Muscle of back (tissue), 3 donors: ENCODE measurements at regions not wholly inside any gene's neighbourhood (a gene's known extent, or its start where the extent isn't known, plus 50 kb on each side); places are given as distances from the start of the nearest gene placed in this dataset.
"Not testable (repeated sequence)": the region's sequence is repeated elsewhere in the genome, so short reads cannot be mapped to it uniquely, and the experiment has no call there.

Source experiments
- DNase-seq, 3 donors: peaks; one replicate each; pipeline versions ENCODE4 v3.0.0 to v3.0.0-alpha.2; 2013

DNA sequence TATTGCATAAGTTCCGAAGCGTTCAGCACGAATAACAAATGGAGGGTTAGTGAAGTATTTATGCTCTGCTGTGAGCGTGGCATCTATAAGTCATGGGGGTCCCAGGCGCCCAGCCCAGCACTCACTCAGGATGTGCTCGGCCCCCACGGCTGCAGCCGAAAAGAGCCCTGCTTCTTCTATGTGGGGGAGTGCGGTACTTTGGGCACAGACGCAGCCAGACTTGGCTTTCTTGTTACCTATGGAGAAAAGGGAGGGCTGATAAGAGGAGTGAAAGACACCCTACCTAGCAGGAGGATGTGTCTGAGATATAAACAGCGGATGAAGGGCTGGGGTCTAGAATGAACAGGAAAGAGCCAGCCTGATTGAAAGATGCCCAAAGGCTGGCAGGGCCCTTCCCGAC, 51.4 kb downstream of the MRPL36 start:
- DNase-seq: no peak

DNA sequence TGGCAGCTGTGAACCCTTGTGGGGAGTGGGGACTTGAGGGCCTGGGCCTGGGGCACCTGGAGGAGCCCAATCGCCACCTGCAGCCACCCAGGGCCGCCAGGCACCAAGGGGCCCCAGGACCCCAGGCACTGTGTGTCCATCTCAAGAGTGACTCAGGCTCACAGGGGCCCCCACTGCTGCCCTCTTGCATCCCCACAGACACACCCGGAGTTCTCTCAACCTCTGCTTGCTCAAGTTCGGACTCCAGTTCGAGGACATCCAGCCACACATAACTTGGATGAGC, 51.9 kb downstream of the MRPL36 start:
- no peak for DNase-seq

DNA sequence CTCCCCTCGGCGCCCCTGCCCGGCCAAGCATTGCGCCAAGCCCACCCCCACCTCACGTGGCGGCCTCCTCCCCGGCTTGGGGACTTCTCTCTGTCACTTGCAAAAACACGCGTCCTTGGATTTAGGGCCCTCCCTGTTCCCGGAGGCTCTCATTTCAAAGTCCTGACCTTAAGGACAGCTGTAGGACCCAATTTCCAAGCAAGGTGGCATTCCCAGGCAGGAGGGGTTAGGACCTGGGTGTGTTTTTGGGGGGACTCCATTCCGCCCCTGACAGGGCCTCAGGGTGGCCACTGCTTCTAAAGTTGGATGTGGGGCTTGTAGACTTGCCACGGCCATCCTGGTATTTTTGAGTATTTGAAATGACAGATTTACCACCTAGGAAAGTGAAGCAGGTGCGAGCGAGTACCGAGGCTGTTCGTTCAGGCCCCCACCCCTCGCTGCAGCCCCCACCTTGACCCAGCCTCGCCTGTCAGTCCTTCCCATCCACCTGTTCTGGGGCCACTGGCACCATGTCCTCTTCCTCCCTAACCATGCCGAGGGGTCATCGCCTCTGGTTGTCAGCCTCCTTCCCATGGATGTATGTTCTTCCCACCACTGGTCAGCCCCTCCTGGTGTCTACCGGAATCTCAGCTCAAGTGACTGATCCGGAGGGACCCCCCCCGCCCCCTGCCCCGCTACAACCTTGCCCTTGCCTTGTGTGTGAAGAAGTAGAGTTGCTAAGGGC, 52.4 kb downstream of the MRPL36 start:
- no peak for DNase-seq

DNA sequence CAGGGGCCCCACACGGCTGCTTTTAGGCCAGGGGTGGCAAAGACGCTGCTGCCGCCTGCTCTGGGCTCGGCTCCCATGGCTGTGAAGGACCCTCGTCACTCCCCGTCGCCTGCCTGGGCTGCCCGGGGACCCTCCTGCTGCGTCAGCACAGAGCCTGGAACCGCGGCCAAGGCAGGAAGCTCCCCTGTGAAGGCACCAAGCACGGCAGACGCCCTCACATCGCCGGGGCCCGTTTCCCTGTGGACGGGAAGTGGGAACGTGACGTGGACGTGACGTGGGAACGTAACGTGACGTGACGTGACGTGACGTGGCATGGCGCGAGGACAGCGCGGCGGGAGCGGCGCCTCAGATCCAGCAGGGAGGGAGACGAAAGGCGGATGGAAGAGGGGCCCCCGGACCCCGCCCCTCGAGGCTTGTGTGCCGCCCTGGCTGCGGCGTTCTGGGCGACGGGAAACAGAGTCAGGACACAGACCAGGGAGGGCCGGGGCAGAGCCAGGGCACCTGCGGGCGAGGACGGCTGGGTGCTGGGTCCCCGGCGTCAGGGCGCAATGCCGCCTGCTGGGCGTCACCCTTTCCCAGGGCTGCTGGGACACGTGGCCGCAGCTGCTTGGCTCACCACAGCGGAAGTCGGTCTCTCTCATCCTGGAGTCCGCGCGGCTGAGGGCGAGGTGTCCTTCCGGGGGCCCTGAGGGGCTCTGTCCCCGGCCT, 53.1 kb downstream of the MRPL36 start:
- DNase-seq: no peak

DNA sequence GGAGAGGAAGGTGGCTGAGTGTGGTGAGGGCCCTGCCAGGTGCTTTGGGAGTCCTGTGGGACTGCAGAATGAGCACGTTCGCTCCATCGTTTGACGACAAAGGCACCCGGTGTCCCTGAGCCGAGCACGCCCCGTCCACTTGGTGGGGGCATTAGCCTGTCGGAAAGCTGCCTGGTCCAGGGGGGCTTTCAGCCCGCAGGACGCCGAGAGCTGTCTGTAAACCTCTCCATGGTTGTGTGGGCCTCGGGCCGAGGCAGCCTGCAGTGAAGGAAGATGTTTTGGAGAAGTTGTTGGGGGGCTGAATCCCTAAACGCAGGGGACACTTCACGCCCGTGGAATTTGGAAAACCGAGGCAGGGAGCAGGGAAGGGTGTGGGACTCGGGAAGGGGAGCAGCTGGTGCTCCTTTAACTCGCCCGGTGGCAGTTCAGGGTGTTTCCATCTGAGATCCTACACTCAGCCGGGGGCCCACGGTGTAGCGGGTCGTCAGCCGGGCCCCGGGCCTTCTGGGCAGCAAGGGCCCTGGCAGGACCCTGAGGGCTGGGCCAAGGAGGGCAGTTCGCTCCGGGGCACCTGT, 53.8 kb downstream of the MRPL36 start:
- no peak for DNase-seq

DNA sequence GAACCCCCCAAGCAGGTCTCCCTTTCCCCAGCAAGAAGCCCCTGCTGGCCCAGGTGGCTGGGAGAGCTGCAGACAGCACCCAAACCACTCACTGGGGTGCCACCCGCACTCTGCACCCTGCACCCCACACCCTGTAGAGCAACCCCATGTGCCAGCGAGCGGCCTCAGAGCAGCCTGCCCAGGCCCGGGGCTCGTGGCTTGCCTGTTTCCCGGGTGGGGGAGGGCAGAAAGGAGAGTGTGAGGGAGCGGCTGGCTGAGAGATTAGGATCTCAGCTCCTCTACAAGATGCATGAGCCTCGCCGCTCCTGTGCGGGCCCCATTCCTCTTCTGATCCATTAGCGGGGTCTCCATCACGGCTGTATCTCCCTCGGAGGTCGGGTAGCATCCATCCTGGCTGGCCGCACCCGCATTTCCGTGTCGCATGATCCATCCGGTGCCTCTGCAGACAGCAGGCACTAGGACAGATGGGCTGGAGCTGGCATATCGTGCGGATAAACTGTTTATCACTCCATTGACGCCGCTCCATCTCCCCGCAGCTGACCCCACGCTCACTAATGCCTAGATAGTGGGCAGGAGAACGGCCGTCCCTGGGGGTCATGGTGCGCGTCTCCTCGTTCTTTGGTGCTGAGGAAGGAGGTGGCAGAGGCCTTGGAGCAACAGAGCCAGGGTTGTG, 54.4 kb downstream of the MRPL36 start:
- no peak for DNase-seq

DNA sequence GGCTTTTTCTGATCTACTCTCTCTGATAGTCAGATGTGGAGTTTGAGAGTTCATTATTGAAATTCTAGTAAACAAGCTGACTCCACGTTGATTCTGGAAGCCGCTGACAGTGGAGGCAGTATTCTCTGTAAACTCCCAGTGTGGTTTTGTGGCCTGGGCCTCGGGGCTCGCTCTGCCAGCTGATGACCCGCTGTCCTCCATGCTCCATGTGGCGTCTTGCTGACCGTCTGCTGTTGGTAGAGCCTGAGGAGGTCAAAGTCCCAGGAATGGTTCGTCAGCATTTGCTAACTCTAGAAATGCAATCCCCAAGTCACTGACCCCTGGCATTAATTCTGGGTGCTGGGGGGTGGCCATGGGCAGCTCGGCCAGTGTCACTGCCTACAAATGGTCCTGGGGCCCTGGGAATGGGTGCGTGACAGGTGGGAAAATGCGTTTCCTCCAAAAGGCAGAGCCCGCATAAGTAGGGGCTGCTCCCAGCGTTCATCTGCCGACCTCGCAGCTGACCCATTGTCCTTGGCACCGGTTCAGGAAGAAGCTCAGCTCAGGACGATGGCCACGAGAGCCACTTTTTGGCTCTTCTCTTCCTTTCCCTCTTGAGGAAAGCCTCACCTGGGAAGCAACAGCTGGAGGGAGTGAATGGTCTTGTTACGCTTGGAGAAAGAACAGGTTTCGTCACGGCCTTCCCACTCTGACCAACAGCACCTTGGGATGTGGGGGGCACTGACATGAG, 55.1 kb downstream of the MRPL36 start:
- no peak for DNase-seq

DNA sequence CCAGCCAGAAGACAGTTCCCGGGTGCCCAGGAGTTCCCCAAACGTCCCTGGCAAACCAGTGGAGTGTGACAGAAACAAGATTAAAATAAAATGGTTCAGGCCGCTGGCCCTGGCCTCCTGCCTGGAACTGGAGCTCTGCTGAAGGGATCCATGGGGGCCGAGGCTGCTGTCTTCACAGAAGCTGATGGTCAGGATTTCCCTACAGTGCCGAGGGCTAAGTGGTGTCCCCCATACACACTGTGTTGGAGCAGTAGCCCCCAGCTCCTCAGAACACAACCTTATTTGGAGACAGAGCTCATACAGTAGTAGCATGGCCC, 55.9 kb downstream of the MRPL36 start:
- DNase-seq: no peak

DNA sequence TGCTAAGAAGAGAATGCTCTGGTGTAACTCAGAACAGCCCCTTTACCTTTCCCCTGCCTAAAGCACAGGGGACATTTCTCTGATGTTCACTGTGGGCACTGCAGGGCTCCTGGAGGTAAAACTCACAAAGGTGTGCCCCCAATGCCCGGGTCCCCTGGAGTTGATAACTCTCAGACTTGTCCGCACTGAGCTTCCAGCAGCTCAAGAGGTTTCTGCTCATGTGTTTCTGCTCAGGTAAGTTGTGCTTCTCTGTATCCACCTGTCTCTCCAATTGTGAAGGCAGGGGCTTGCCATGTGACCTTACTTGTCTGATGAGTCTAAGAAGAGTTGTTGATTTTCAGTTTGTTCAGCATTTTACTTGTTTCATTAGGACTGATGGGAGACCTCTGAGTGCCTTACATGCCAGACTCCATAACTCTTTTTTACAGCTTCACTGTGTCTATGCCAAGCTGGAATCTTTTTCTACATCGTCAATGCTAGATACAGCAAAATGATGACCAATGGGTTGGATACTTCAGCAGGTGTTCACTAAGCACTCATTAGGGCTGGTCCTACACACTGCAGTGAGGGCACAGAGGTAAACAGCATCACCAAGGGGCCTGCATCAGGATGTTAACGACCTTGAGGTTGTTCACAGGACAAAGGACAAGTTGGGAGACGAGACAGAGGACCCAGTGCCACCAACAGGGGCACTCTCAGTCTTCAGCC, 56.4 kb downstream of the MRPL36 start:
- no peak for DNase-seq

DNA sequence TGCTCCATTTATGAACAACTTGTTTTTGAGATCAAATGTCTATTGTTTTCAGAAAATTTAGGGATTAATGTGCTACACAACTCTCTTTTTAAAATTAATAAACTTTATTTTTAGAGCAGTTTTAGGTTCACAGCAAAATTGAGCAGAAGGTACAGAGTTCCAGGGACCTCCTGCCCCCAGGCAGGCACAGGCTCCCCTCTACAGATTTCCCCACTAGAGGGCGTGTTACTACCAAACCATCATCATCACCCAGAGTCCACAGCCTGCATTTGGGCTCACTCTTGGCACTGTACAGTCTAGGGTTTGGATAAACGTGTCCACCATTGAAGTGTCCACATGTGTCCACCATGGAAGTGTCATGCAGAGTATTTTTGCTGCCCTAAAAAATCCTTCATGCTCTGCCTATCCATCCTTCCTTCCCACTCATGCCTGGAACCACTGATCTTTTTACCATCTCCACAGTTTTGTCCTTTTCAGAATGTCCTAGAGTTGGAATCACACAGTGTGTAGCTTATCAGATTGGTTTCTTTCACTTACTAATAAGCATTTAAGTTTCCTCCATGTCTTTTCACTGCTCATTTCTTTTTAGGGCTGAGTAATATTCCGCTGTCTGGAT, 61.7 kb downstream of the MRPL36 start:
- DNase-seq: no peak

DNA sequence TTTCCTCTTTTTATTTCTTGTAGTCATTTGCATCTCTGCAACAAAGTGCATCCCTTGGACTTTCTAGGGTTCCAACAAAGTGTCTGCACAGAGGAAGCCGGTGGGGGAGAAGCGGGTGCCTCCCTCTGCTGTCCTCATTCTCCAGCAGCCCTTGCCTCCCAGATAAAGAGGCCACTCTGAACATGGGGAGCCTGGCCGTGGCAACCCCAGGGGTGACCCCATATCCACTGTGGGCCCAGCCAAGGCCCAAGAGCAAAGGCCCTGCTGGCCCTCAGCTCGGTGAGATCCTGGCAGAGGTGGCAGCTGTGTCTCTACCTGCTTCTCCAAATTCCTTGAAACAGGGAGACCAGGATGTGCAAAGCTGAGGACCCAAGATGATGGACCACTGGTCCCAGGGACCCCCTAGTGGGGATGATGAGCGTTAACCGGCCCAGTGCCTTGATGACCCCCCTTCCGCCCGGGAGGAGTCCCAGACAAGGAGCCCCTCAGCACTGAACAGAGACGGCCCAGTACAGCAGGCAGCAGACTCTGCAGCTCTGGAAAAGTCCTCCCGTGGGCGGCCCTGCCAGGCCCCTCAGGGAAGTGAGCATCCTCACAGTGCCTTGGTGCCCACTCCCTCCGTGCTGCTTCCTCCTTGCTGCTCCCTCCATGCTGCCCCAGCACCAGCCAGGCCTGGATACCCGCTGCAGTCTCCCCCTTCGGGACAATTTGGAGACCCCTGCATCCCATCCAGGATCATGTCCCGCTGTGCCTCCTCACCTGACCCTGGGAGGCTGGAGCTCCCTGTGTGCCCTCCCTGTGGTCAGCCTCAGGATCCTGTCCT, 62.5 kb downstream of the MRPL36 start:
- DNase-seq: no peak

DNA sequence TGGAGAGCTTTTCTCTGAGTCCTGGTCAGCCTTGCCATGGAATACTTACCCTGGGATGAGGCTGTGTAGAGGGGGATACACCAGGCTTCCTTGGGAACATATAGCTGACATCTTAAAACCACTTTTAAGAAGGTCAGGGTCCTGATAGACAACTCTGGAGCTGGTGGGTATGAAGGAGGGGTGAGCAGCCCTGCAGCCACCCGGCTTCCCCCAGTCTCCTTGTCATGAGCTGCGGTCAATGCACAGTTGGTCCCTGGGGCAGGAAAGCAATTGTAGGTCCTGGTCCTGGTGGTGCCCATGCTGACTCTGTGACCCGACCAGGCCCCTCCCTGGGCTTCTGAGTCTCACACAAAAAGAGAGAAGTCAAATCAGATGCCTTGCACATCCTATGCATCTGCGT, 63.6 kb downstream of the MRPL36 start:
- DNase-seq: no peak

DNA sequence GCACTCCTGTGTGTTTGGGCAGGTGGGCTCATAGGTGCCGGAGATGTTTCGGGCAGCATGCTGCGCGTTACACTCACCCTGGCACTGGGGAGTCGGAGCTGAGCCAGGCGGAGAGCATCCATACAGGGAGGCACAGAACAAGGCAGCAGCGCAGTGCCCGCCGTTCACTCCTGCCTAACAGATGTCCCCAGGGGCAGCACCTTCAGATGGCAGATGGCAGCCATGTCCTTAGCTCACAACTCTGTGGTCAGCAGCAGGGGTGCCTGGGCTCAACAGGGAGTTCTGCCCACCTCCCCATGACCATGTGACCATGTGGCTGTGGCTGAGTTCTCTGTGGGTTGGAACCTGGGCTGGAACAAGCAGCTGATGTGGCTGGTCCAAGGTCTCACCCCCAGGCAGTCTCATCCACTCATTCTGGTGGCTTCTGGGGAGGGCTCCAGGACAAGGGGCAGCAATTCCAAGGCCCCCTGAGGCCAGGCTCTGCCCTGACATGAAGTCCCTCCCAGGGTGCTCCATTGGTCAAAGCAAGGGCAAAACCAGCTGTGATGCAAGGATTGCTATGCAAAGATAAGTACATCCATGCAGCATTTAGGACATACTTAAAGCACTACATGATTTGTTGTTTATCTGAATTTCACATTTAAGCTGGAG, 64.2 kb downstream of the MRPL36 start:
- no peak for DNase-seq

DNA sequence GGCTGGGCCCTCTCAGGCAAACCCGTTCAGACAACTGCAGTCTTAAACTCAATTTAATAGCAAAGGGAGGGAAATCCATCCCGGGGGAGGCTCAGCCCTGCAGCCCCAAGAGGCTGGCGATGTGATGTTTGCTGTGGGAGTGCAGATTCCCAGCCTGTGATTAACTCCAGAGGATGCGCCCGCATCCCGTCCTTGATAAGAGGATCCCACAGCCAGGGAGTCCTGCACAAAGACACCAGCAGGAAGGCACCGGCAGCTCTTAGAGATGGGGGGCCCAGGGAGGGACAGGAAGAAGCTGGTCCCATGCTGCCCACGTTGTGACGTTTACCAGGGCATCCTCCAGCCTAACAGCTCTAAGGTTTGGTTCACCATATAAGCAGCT, 64.7 kb downstream of the MRPL36 start:
- no peak for DNase-seq

DNA sequence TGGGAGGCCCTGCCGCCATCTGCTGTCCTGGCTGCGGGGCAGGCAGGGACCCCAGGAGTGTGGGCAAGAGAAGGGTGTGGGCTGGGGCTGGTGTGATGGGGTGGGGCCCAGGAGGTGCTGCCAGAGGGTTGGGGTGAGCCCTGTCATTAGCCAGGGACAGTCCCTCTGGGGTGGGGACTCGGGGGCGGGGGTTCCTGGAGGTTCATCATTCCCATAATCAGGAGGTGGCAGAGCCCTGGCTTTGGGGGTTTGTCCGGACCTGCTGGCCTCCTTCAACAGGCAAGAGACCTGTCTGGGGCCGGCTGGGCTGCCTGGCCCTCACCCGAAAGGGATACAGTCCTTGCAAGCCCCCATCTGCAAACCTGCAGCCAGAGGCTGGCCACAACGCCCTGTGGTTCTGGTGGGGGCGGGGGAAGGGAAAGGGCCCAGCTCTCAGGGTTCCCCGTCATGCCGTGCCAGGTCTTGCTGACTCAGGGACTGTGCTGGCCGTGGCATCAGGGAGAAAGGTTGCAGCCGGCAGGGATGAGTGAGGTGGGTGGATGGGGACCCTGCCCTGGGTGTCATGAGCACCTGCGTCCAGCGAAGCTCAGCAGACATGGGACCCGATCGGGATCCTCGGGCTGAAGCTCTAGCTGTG, 65.2 kb downstream of the MRPL36 start:
- no peak for DNase-seq

DNA sequence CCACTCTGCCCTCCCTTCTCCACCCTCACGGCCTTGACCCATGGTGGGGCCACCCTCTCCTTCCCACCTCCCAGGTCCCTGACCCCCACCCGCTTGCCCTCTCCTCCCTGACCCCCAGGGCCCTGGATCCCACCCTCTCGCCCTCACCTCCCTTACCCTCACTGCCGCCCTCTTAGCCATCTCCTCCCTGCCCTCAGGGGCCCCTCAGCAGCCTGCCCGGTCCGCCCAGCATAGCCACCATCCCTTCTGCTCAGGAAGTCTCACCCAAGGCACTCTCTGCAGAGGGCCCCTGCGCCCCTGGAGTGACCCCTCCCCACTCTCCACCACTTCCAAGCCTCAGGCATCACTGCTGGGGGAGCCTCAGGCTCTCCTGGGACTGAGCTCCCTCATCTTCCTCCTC, 66.3 kb downstream of the MRPL36 start:
- DNase-seq: no peak

DNA sequence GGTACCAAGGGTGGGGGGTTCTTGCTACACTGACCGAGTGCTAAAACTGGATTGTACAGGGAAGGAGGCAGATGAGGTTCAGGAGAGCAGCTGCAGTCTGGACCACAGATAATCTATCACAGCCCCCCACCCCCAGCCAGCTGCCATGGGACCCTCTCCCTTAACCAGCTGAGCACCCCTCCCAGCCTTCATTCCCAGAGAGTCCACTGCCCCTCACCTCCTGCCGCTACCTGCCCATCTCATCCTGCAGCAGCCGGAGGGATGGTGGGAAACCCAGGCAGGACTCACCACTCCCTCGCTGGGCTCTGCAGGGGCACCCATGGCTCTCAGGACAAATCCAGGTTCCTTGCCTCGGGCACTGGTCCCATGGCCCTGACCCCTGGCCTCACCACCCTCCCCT, 66.7 kb downstream of the MRPL36 start:
- DNase-seq: no peak

DNA sequence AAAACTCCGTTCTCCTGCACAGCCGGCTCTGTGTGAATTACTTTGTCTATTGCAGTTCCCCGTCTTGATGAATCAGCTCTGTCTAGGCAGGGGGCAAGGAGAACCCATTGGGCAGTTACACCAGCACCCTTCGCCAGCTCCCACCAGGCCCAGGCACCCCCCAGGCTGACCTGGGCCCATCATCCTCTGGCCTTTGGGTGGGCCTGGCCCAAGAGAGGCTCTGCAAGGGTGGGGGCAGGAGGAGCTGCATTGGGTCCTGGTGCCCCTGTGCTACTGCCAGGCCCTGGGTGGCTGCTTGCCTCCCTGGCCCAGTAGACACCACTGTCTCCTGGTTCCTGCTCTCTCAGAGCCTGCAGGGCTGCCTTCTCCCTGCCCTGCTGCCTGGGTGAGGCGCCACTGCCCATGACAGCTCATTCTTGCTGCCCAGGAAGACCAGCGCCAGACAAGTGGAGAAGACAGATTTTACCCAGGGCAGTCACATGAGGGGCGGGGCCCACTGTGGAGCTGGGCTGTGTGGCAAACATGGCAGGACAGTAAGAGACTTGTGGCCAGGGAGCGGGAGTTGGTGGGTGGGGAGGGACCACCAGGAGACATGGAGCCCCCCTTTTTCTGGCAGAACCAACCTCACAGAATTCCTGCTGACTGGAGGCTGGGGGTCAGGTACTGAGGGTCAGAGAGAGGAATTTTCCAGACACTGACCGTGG, 67.2 kb downstream of the MRPL36 start:
- no peak for DNase-seq

DNA sequence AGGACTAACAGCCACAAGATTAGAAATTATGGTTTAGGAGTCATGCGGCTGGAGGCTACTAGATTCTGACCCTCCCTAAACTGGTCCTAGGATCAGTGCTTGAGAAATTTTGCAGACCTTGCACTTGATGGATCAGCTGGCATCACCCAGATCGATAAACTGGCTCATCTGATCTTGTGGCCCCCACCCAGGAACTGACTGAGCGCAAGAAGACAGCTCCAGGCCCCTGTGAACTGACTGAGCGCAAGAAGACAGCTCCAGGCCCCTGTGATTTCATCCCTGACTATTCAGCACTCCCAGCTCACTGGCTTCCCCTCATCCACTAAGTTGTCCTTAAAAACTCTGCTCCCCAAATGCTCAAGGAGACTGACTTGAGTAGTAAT, 67.8 kb downstream of the MRPL36 start:
- DNase-seq: not testable (repeated sequence)
